HUDEP-2 (cell line): ENCODE measurements at regions not wholly inside any gene's neighbourhood (a gene's known extent, or its start where the extent isn't known, plus 50 kb on each side); places are given as distances from the start of the nearest gene placed in this dataset.

Experiments used
- DNase-seq, 76 experiments: peaks; one replicate each; lab custom pipeline; 2025; ENCODE audit not compliant: unreplicated experiment in 76 of 76; lab: John Stamatoyannopoulos, UW

DNA sequence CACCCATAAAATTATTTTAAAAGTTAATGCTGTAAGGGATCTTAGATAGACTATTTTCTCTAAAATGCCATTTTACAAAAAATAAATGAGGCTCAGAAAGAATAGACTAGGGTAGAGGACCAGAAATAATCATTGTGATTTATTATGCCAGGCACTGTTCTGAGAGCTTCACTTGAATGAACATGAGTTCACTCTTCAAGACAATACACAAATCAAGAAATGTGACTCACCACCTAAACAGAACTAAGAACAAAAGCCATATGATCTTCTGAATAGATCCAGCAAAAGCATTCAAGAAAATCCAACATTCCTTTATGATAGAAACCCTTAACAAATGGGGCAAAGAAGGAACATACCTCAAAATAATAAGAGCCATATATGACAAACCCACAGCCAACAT is 582.0 kb downstream of the PKHD1 start:
- no peak for DNase-seq

DNA sequence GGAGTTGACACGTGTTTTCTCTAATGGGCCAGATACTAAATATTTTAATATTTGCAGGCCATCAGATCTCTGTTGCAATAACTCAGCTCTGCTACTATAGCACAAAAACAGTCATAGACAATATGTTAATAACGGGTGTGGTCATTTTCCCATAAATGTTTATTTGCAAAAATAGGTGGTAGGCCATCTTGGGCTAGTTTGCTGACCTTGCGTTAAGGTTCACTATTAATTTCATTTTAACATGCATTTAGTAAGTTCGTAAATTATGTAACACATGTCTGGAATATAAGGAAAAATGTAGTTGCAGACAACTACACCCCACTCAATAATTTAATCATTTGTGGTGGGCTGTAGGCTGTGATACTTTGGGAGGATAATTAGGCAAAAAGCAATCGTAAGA is 577.8 kb downstream of the PKHD1 start:
- no peak for DNase-seq

DNA sequence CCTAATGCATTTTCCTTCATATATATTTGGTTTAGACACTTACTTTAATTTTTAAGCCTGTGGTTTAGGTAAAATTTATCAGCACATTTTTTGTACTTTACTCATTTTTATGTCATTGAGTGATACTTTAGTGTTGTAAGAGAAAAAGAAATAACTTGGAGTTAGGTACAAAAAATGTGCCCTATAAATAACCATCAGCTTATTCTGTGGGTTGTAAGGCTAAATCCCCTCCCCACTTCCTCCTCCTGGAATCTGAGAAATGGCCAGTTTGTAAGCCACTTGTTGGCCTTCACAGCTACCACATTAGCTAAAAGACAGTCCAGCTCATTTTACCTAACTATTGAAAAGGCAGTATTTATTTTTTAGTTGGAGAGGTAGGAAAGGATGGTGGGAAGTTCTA is 576.3 kb downstream of the PKHD1 start:
- no peak for DNase-seq

DNA sequence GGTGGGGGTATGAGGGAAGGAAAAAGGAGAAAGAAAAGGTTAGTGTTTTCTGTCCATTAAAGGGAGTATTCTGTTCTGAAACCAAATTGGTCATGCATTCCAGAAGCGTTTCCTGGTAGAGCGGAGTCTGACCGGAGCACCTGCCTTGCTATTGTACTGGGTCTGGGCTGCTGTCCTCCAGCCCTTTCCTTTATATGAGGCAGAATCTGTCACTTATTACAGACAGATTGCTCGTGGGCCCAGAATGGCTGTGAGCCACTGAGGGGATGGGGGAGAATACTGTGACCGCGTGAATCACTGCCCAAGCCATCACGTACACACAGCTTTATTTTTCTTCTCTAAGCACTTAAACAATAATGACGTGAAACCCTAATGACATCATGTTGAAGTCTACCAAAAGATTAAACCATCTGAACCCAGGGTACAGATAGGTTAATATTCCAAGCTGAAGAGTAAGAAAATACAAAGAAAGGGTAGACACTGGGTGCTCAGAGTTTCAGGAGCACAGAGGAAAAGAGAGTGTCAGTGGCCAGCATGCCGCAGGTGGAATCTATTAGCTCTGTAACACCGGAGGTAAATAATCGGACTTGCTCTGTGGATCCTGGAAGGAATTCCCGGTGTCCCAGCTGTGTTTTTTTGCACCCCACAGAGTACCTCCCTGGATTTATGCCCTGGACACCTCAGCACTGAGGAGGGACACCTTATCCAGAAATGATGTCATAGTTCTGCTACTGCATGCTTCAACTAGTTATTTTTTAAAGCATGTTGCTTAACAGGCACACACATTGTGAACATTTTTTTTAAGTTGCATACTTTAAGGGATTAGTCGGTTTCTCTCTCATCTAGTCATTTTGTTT is 573.3 kb downstream of the PKHD1 start:
- no peak for DNase-seq

DNA sequence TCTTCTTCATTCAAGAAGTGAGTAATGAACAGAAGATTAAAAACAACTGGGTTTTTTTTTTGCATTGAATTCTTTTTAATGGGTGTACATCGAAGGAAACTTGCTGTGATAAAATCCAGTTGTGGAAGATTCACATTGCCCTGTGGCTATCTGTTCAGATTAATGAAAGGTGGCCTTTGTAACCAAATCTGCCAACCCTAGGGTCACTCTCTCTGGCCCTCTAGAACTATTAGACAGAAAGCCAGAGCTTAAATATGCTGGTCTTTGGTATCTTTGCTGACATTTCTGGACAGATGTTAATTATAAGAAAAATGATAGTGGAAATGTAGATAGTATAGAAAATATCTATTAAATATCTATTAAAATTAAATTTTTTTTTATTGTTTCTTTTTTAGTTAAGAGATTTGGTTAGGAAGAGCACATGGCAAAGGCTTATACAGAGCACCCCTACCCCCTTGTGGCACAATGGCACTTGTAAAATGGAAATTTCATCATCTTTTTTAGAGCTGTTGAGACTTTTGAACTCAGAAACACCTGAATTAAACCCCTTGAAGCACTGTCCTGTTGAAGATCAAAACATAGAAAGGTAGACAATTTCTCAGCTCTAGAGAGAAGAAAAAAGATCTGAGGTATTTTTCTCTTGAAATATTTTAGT is 572.5 kb downstream of the PKHD1 start:
- DNase-seq: no peak

DNA sequence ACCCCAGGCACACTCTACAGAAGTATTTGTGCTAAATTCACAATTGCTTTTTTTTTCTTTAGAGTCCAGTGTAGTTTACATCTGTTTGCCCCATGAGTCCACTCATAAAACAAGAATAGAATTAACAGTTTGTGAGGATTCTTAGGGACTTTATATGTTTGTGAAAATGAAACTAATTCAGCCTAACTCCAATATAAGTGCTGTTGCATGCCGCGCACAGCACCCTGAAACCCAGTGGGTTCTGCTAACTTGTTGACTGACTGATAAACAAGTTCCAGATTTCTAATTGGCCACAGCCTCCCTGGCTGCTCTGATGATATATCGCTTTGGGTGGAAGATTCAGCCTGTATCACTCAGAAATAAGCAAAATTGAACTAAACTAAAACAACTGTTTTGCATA is 561.4 kb downstream of the PKHD1 start:
- DNase-seq: no peak

DNA sequence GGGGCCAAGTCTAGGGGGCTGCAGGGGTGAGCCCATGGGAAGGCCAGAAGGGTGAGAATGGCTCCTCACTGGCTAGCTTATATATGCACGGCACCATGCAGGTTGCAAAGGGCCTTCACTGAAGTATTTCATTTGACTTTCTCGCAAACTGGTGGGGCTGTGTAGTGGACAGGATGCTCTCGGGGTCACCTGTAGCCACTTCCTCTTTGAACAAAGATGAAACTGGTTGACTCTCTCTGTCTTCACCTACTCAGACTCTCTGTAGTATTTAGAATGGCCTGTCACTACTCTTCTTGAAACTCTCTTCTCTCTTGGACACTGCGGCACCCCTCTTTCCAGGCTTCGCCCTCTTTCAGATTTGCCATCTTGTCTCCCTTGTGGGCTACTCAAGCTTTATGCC is 560.5 kb downstream of the PKHD1 start:
- DNase-seq: no peak

DNA sequence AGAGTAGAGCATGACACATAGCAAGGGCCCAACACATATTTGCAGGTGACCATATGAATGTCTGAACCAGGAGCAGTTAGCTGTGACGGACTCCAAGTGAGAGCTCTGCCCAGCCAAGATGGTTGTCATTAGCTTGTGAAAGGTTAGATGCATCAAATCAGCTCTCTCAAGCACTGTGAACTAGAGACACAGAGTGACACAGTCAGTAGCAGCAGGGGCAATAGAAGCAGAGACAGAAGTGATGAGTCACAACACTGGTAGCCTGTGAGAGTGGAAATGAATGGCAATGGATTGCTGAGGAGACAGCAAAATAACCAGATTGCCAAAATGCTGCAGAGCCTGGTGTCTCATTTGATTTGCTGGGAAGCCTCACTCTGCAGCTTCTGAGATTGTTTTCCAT is 558.9 kb downstream of the PKHD1 start:
- no peak for DNase-seq

DNA sequence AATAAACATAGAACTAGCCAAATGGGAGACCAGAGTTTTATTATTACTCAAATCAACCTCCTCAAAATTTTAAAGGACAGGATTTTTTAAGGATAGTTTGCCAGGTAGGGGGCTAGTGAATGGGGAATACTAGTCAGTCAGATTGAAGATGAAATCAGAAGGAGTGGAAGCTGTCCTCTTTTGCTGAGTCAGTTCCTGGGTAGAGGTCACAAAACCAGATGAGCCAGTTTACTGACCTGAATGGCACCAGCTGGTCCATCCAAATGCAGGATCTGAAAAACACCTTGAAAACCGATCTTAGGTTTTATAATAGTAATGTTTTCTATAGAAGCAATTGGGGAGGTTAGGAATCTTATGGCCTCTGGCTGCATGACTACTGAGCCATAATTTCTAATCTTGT is 558.2 kb downstream of the PKHD1 start:
- DNase-seq: no peak

DNA sequence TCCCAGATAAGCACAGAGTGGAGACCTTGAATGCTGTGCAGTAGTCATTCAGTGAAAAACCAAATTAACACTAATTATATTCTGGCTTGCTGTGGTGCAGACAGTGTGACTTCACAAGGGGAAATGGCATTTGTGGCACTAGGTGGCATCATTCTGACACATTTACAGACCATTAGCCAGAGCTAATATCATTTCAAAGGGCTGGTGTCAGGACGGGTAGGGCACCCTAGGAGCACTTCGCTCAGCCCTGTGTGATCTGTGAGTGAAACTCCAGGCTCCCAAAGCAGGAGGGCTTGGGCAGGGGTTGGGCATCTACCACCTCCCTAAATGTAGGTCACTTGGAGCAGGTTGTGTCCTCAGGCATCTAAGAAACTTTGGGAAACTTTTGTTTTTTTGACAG is 555.8 kb downstream of the PKHD1 start:
- DNase-seq: peak in 5 of 76 experiments; percentile 5 to 23 (median 9)

DNA sequence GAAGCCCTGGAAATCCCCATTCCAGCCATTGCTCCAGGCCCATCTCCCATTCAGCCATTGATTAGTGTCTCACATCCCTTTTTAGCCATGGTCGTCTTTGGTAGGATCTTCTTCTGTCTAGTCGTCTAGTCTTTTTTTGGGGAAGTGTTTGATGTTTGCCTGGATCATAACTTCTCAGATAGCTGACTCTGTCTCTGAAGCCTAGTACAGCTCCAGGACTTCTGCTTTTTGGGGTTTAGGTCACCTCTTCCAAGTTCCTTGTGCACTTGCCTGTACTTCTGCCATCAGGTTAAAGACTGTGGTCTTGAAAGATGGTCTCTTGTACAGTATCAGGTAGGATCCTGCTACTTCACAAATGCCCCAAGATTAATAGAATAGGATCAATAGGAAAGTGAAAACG is 553.5 kb downstream of the PKHD1 start:
- DNase-seq: no peak

DNA sequence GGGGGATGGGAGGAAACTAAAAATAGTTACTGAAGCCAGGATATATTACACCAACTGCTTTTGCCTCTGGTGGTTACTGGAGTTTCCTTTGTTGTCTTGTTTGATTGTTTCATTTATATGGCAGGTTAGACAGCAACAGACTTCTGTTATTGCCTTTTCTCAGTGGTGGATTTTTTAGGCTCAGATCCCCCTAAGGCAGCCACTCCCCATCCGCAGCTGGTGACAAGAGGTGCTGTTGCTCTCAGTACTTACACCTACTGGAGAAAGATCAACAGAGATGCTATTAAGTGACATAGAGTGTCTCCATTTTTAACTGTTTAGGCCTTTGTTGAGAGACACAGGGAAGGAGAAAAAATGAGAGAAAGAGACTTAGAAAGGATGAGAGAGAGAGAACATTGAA is 552.1 kb downstream of the PKHD1 start:
- DNase-seq: no peak

DNA sequence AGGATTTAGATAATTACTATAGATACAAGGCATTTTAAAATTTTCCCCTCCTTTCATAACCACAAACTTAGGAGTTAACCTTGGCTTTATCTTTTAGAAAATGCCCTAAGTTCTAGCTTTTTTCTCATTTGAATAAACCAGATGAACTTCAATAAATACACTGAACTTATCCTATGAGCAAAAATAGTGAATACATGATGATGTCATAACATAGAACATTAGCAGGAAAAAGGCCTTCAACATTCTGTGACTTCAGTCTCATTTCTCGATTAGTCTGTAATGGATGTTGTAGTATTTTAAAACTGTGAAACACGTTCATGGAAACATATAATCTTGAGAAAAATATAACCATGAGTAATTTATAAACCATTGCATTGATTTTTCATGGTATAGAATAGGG is 550.7 kb downstream of the PKHD1 start:
- no peak for DNase-seq

DNA sequence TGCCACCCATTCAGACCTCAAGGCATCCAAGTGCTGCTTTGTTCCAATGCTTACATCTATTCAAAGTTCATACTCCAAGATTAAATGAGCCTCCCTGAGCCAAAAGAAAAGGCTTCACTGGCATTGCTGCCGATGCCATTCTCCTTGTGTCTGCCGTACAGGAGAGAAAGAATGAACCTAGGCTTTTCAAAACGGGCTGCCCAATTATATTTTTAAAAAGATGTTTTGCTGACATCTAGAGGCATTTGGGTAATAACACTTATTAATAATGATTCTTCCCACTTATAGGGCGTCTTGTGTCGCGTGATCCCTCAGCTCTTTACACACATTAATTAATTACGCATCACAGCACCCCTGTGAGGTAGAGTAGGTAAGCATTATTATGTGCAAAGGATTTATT is 545.6 kb downstream of the PKHD1 start:
- no peak for DNase-seq

DNA sequence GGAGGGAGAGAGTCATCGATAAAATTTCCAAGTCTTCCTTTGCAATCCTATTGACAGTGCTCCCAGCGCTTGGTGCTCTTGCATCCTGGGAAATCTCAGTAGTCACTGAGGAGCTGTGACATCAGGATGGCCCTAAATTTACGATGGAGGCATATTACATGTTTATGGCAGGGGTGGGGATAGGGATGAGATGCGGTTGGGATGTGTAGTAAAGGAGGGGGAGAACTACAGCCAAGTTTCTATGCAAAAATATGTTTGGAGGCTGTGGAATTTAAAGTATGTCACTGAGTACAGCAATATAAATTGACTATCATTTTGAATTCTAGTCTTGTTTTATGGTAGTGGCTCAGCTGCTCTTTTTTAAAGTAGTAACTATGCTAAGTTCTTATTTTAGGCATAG is 544.9 kb downstream of the PKHD1 start:
- DNase-seq: no peak

DNA sequence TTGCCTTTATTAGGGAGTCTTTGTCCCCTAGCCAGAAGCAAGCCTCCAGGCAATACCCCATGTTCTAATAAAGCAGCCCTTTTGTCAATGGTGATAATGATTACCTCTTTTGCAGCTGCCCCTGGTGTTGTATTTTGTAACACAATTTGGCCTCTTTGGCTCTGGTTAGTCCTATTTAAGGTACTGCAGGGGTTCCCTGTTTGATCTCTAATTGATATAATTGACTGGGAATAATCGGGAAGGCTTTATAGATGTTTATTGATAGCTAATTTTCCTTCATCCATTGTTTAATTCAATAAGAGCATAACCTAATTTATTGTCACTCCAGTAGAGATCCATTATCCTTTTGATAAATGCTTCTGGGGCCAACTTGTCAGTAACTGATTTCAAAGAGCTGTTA is 537.2 kb downstream of the PKHD1 start:
- no peak for DNase-seq

DNA sequence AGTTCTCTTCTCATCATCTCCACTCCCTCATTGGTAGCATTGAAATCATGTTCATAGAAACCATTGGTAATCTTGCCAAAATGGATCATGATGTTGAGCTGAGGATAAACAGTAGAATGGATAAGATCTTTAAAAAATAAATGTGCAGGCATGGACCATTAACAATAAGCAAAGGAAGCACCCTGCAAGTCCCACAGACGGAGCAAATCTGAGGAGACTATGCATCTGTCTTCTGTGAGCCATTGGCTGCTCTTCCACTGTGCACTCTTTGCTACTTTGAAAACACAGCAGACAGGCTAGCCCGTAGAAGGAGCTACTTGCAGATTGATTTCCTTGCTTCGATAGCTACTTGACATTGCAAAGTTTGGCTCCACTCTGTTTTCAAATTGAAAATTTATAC is 535.0 kb downstream of the PKHD1 start:
- DNase-seq: no peak

DNA sequence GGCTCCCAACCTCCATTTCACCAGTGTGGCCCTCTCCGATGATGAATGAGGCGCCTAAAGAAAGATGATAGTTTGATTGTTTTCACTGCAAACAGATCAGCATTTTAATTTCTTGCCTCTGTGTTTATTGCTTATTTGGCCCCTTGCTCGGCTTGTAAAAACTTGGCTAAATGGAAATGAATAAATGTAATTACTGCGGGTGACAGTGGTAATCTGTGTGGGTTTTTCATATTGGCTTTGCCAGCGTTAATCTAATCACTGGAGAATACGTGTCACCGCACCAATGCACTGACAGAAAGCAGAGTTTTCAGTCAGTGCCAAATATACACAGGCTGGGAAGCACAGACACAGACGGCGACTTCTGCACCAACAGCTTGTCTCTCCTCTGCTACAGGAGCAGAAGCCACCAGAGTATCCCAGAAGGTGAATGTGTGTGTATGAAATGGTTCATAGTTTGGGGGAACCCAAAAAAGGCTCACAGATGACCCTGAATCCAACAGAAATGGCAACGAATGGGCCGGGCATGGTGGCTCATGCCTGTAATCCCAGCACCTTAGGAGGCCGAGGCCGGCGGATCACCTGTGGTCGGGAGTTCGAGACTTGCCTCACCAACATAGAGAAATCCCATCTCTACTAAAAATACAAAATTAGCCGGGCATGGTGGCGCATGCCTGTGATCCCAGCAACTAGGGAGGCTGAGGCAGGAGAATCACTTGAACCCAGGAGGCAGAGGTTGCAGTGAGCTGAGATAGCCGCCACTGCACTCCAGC is 534.0 kb downstream of the PKHD1 start:
- no peak for DNase-seq

DNA sequence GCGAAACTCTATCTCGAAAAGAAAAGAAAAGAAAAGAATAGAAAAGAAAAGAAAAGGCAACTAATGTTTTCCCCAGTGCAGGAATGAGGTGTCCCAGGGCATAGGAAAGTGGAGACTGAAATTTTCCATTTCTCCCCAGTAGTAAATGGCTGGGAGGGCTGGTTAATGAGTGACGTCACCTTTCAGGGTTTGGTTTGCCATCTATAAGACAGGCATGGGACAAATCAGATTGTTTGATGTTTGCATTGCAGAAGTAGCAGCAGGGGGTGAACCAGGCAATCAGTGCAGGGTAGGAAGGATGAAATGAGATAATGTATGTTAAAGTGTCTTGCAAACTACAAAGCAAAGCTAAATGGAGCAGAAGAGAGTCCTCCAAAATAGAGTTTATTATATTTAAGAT is 533.4 kb downstream of the PKHD1 start:
- DNase-seq: no peak

DNA sequence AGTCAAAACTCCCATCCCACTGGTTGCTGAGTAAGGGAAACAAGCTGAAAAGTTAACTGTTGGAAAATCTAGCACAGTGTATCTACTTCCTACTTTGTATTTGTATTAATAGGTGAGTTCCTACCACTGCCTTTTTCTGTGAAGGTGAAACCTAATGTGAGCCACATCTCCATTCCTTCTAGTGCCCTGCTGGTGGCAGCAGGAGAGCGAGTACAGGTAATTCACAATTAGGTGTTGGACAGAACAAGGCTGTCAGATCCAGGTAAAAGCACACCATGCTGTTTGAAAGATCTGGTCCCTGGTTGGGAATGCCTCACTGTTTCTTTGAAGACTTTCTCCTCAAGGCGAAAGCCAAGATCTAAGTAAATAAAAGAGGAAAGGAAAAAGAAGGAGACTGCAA is 528.4 kb downstream of the PKHD1 start:
- DNase-seq: no peak

DNA sequence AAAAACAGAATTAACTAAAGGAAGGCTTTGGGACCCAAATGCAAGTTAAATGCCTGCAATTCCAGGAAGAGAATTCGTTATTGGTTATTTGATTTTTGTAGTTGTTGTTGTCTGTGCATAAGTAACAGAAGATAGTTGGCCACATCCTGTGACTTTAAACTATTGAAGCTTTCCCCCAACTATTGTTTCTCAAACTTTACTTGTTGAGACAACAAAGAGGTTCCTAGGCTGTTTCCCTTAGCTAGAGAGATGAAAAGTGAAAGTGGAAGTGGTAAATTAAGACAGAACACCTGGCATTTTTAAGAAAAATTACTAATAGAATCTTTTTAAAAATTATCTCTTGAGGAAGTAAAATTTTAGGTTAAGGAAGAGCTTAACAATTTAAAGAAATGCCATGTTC is 525.2 kb downstream of the PKHD1 start:
- no peak for DNase-seq
